Testis (tissue), 2 donors: ENCODE measurements at regions not wholly inside any gene's neighbourhood (a gene's known extent, or its start where the extent isn't known, plus 50 kb on each side); places are given as distances from the start of the nearest gene placed in this dataset.

ENCODE experiments used
- CTCF ChIP-seq, 3 experiments: fragments of 450-650 bp in 2 of 3; fragments of 200-600 bp in 1 of 3; sonication (generic) in 1 of 3; IDR thresholded peaks; one replicate each; pipeline ENCODE4 v1.5.1; 2016 to 2019; ENCODE audit warnings: antibody characterized with exemption in 3 of 3, mild to moderate bottlenecking in 2 of 3, moderate library complexity in 1 of 3
- POLR2A ChIP-seq: fragments of 450-650 bp; IDR thresholded peaks from one replicate; pipeline ENCODE4 v1.6.1; 2017; ENCODE audit warnings: antibody characterized with exemption, mild to moderate bottlenecking, moderate library complexity

GRCh38 chr20:52444455-52444854, 252.9 kb upstream of the ZFP64 start:
- TF ChIP-seq CTCF (IDR thresholded peaks at IDR 0.05) (no peak), POLR2A (no peak)
